Tibial nerve (tissue), 4 donors: ENCODE measurements at regions not wholly inside any gene's neighbourhood (a gene's known extent, or its start where the extent isn't known, plus 50 kb on each side); places are given as distances from the start of the nearest gene placed in this dataset.
"Not testable (repeated sequence)": the region's sequence is repeated elsewhere in the genome, so short reads cannot be mapped to it uniquely, and the experiment has no call there.

Source experiments
- DNase-seq, 2 donors: peaks; one replicate each; pipeline ENCODE4 v3.0.0-alpha.2; 2019; ENCODE audit warnings: low spot score in 2 of 2
- H3K27ac ChIP-seq, 4 donors: fragments of 200-600 bp; sonication (generic) in 3 of 4; one replicate each; pipeline ENCODE4 v1.5.1; 2017 to 2019; ENCODE audit warnings: mild to moderate bottlenecking in 1 of 4
- H3K27me3 ChIP-seq, 2 donors: fragments of 200-600 bp; sonication (generic) in 1 of 2; one replicate each; pipeline versions ENCODE4 v1.5.1 to v1.6.0; 2017 to 2019
- H3K36me3 ChIP-seq, 3 donors: fragments of 200-600 bp; sonication (generic); one replicate each; pipeline ENCODE4 v1.5.1; 2018 to 2019
- H3K4me1 ChIP-seq, 4 donors: fragments of 200-600 bp; sonication (generic) in 3 of 4; one replicate each; pipeline ENCODE4 v1.5.1; 2017 to 2019
- H3K4me3 ChIP-seq, 4 donors: fragments of 200-600 bp; sonication (generic) in 3 of 4; one replicate each; pipeline ENCODE4 v1.5.1; 2017 to 2019; ENCODE audit warnings: mild to moderate bottlenecking in 1 of 4, moderate library complexity in 1 of 4
- H3K9me3 ChIP-seq, 4 donors: fragments of 200-600 bp; sonication (generic) in 3 of 4; one replicate each; pipeline ENCODE4 v1.5.1; 2017 to 2019
- EP300 ChIP-seq, 2 donors: sonication (generic); formaldehyde crosslinking; IDR thresholded peaks; one replicate each; pipeline ENCODE4 v1.6.1; 2017; ENCODE audit warnings: antibody characterized with exemption in 2 of 2, mild to moderate bottlenecking in 1 of 2
- WGBS, 2 donors: methylation state at CpG; one replicate each; pipeline ENCODE4 v1.1.5; 2018; 5-methylcytosine and 5-hydroxymethylcytosine counted together
- TF ChIP-seq, protein P1 (sequence below), 5 experiments: fragments of 200-600 bp in 3 of 5; fragments of 450-650 bp in 2 of 5; sonication (generic) in 3 of 5; IDR thresholded peaks; one replicate each; pipeline ENCODE4 v1.5.1; 2016 to 2019; ENCODE audit warnings: antibody characterized with exemption in 5 of 5, mild to moderate bottlenecking in 3 of 5, moderate library complexity in 2 of 5

DNA sequence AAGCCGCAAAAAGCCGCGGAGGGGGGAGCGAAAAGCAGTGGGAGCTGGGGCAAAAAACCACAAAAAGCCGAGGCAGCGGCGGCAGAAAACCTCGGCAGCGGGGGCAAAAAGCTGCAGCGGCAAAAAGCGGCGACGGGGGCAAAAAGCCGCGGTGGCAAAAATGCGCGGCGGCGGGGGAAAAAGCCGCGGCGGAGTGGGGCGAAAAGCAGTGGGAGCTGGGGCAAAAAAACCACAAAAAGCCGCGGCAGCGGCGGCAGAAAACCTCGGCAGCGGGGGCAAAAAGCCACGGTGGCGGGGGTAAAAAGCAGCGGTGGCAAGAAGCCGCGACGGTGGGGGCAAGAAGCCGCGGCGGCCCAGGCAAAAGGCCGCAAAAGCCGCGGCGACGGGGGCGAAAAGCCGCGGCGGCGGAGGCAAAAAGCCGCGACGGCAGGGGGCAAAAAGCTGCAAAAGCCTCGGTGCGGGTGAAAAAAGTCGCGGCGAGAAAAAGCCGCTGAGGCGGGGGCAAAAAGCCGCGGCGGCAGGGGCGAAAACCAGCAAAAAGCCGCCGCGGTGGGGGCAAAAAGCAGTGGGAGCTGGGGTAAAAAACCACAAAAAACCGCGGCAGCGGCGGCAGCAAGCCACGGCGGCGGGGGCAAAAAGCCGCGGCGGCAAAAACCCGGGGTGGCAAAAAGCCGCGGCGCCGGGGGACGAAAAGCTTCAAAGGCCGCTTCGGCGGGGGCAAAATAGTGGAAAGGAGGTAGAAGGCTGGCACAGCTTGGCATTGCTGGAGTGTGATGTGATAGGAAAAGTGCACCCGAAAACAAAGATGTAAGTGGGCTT lies 135.9 kb downstream of the ZNF92 start:
- peak overlapping the region; percentile 13 to 51 (median 50) for H3K4me3 ChIP-seq
- WGBS, 2 donors, result 2% methylated on average over 82 to 85 of the region's 85 CpGs
- no peaks in the 10 kb centered on the region for H3K9me3 ChIP-seq
- no peak for DNase-seq
- H3K27ac ChIP-seq, result peak overlapping the region in 1 of 4 donors; percentile 50
- H3K27me3 ChIP-seq, result peaks cover 0 to 29% of the 10 kb centered on the region in 2 donors
- H3K4me1 ChIP-seq, result peaks cover 0 to 21% (median 3%) of the 10 kb centered on the region in 4 donors
- TF ChIP-seq, protein P1, sequence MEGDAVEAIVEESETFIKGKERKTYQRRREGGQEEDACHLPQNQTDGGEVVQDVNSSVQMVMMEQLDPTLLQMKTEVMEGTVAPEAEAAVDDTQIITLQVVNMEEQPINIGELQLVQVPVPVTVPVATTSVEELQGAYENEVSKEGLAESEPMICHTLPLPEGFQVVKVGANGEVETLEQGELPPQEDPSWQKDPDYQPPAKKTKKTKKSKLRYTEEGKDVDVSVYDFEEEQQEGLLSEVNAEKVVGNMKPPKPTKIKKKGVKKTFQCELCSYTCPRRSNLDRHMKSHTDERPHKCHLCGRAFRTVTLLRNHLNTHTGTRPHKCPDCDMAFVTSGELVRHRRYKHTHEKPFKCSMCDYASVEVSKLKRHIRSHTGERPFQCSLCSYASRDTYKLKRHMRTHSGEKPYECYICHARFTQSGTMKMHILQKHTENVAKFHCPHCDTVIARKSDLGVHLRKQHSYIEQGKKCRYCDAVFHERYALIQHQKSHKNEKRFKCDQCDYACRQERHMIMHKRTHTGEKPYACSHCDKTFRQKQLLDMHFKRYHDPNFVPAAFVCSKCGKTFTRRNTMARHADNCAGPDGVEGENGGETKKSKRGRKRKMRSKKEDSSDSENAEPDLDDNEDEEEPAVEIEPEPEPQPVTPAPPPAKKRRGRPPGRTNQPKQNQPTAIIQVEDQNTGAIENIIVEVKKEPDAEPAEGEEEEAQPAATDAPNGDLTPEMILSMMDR (IDR thresholded peaks at IDR 0.05), result no peak
- TF ChIP-seq EP300 (IDR thresholded peaks at IDR 0.05), result no peak
- no peaks in the 10 kb centered on the region for H3K36me3 ChIP-seq

DNA sequence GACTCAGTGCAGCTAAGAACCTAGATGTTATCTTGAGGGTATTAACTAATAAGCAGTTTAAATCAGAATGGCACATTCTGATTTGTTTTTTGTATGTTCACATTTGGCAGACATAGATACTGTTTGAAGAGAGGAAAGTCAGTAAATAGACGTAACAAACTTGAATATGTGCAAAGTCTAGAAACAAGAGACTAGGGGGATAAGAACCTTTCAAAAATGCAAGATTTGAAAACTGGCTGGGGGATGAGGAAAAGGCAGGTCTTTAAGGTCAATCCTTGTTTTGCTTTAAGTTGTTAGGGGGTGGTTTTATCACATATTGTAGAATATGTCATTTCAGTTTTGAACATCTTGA lies 136.5 kb downstream of the ZNF92 start:
- not testable (repeated sequence) for H3K9me3 ChIP-seq, DNase-seq, H3K27ac ChIP-seq, H3K36me3 ChIP-seq
- 16 to 20% methylated on average over 1 of the region's 1 CpG for WGBS, 2 donors
- H3K4me3 ChIP-seq, result peak overlapping the region in 3 of 4 donors; percentile 48 to 51 (median 51)
- H3K27me3 ChIP-seq, result peaks cover 0 to 29% of the 10 kb centered on the region in 2 donors
- peaks cover 0 to 21% (median 3%) of the 10 kb centered on the region in 4 donors for H3K4me1 ChIP-seq

DNA sequence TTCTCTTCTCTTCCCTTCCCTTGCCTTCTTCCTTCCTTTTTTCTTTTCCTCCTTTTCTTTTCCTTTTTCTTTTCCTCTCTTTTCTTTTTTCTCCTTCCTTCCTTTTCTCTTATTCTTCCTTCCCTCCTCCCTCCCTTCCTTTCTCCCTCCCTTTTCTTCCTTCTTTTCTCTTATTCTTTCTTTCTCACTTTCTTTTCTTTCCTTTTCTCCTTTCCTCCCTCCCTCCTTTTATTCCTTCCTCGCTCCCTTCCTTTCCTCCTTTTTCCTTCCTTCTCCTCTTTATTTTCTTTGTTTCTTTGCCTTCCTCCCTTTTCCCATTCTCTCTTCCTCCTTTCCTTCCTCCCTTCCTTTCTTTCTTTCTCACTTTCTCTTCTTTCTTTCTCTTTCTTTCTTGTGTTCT lies 146.1 kb downstream of the ZNF92 start:
- H3K4me3 ChIP-seq, H3K4me1 ChIP-seq, H3K9me3 ChIP-seq, DNase-seq, H3K27me3 ChIP-seq, H3K36me3 ChIP-seq, H3K27ac ChIP-seq: not testable (repeated sequence)
- WGBS, 2 donors, result 82 to 100% methylated on average over 1 of the region's 1 CpG

DNA sequence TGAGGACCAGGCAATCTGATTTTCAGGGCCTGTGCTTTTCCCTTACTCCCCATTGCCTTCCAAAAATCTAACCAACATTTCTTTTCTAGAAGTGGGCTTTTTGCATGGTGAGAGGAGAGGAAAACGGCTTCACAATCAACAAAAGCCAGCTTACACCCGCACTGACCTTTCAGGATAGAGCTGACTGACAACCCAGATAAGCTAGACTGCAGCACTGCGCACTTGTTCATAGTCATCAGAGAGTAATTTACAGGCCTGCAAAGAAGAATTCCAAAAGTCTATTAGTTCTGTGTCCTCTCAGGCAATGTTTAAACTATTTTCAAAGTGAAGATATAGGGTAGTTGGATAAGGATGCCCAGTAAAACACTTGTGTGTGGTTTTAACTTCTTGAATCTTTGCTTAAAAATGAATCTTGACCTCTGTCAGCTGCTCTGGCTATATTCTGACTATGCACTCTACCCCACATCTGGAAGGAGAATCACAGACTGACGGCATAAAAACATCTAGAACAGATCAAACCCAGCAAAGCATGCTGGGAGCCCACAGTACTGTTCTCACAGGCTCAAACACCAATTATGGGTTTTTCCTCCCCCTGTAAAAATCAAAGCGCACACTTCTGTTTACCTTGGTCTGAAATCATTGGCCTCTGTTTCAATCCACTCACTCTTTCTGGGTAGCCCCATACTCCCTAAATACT lies 172.0 kb downstream of the ZNF92 start:
- not testable (repeated sequence) for H3K9me3 ChIP-seq, H3K4me3 ChIP-seq, H3K27me3 ChIP-seq, H3K27ac ChIP-seq, DNase-seq, H3K36me3 ChIP-seq, H3K4me1 ChIP-seq
- WGBS, 2 donors, result no CpG with 5 or more reads among the region's 5 CpGs

DNA sequence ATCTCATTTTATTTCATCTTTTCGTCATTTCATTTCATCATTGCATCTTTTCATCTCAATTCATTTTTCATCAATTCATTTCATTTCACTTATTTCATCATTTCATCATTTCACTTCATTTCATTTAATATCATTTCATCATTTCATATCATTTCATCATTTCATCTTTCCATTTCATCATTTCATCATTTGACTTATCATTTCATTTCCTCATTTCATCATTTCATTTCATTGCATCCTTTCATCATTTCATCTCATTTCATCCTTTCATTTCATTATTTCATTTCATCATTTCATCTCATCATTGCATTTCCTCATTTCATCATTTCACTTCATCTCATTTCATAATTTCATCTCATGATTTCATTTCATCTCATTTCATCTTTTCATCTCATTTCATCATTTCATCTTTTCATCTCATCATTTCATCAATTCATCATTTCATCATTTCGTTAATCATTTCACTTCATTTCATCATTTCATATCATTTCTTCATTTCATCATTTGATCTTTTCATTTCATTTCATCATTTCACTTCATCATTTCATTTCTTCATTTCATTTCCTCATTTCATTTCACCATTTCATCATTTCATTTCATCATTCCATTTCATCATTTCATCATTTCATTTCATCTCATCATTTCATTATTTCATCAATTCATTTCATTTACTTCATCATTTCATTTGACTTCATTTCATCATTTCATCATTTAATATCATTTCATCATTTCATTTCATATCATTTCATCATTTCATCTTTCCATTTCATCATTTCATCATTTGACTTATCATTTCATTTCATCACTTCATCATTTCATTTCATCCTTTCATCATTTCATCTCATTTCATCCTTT lies 176.2 kb downstream of the ZNF92 start:
- no CpG with 5 or more reads among the region's 2 CpGs for WGBS, 2 donors
- not testable (repeated sequence) for H3K4me3 ChIP-seq, H3K36me3 ChIP-seq, H3K4me1 ChIP-seq, DNase-seq, H3K9me3 ChIP-seq, H3K27me3 ChIP-seq, H3K27ac ChIP-seq

DNA sequence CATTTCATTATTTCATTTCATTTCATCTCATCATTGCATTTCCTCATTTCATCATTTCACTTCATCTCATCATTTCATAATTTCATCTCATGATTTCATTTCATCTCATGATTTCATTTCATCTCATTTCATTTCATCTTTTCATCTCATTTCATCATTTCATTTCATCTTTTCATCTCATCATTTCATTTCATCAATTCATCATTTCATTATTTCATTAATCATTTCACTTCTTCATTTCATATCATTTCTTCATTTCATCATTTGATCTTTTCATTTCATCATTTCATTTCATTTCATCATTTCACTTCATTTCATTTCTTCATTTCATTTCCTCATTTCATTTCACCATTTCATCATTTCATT lies 176.8 kb downstream of the ZNF92 start:
- H3K4me3 ChIP-seq, H3K27me3 ChIP-seq, DNase-seq, H3K4me1 ChIP-seq, H3K27ac ChIP-seq, H3K9me3 ChIP-seq, H3K36me3 ChIP-seq: not testable (repeated sequence)

DNA sequence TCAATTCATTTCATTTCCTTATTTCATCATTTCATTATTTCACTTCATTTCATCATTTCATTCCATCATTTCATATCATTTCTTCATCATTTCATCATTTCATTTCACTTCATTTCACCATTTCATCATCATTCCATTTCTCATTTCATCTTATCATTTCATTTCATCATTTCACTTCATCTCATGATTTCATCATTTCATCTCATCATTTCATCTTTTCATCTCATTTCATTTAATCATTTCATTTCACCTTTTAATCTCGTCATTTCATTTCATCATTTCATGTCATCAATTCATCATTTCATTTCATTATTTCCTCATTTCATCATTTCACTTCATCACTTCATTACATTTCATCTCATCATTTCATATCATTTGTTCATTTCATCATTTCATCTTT lies 177.4 kb downstream of the ZNF92 start:
- 88 to 100% methylated on average over 1 of the region's 1 CpG for WGBS, 2 donors

DNA sequence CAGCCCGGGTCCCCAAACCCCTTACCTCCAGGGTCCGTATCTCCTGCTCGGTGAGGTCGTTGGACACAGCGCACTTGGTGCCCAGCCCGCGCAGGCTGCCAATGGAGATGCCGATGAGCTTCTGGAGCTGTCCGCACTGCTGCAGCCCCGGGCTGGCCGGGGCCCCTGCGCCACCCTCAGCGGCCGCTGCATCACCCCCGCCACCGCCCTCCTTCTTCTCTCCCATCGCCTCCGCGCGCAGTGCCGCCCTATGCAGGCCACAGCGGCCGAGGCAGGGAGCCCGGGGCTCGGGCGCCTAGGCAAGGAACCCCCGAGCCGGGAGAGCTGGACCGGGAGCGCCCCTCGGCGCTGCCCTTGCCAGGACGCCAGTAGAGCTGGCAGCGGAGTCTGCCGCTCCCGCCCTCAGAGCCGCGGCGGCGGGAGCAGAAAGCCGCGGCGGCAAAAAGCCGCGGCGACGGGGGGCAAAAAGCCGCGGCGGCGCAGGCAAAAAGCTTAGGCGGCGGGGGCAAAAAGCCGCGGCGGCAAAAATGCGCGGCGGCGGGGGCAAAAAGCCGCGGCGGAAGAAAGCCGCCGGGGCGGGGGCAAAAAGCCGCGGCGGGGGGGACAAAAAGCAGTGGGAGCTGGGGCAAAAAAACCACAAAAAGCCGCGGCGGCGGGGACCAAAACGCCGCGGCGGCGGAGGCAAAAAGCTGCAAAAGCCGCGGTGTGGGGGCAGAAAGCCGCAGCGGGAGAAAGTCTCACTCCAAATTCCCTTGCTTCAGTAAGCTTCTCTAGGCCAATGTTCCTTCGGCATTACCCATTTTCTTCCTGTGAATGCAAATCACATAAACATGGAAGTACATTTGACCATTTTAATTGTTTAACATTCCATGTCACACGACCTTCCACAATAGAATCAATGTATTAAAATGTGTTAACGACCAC lies 181.2 kb downstream of the ZNF92 start:
- H3K4me1 ChIP-seq, H3K4me3 ChIP-seq, H3K27me3 ChIP-seq, H3K9me3 ChIP-seq, H3K36me3 ChIP-seq, H3K27ac ChIP-seq, DNase-seq: not testable (repeated sequence)
- WGBS, 2 donors, result no CpG with 5 or more reads among the region's 85 CpGs

More for the DNA sequence above, 177.4 kb downstream of the ZNF92 start:
- not testable (repeated sequence) for DNase-seq, H3K4me3 ChIP-seq, H3K9me3 ChIP-seq, H3K27me3 ChIP-seq, H3K27ac ChIP-seq, H3K36me3 ChIP-seq, H3K4me1 ChIP-seq

DNA sequence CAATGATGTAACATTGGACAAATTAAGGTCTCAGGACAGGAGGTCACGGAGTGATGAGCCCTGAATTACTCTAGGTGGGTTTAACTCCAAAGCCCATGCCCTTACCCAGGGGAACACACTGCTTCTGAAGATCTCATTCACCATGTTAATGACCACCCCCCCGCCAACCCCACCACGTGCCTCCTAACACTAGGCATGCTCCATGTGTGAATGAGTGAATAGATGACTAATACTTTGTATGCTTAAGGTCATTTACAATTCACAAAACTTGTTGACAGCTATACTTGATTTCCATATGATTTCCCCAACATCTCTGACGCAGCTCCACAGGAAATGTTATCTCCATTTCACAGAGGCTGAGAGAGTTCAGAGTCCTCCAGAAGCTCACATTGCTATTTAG lies 184.9 kb downstream of the ZNF92 start:
- H3K36me3 ChIP-seq, H3K27me3 ChIP-seq, H3K4me3 ChIP-seq, H3K4me1 ChIP-seq, H3K27ac ChIP-seq, H3K9me3 ChIP-seq: not testable (repeated sequence)
- 60 to 79% methylated on average over 4 of the region's 4 CpGs for WGBS, 2 donors
- peak in 1 of 2 donors; percentile 11 for DNase-seq

DNA sequence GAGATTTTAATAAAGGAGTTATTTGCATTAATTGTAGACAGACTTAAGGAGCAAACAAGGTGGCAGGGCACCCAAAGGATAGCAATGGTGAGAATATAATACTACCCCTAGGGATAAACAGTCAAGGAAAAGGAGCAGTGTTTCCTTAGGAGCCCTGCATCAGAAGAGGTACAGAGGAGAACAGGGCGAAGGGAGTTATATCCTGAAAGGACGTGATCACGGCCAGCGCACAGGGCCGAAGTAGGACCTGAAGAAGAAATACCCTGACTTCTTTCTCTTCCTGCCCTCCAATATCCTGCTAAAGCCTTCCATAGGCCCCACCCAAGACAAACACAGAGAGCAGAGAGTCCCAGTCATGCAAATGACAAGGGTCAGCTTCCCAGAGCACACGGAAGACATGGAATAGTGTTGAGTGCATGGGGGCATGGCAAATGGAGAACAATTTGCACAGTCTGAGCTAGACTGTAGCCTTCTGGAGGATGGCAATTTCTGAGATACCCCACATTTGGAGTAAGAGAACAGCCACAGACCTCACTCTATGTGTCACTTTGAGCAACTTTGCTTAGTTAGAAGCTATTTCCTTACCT lies 188.2 kb downstream of the ZNF92 start:
- H3K4me1 ChIP-seq, H3K4me3 ChIP-seq, H3K36me3 ChIP-seq, H3K9me3 ChIP-seq, H3K27me3 ChIP-seq, H3K27ac ChIP-seq: not testable (repeated sequence)
- peak in 1 of 2 donors; percentile 8 for DNase-seq
- WGBS, 2 donors, result 87 to 92% methylated on average over 5 of the region's 6 CpGs

DNA sequence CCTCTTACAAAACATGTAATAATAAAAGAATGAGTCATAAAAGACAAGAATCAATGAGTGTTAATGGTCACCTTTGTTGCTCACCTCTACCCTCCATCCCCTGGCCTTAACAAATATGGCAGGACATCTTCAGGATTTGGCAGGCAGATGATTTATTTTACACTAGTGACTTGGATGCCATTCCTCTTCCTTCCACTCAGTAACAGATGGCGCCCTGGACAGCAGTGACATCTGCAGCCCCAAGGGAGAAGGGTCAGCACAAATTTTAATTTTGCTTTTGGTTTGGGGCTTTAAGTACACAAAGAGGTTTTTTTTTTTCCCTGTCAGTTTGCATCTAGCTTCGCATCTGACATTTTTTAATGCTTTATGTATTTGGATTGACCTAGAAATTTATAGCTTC lies 188.9 kb downstream of the ZNF92 start:
- WGBS, 2 donors, result 25 to 53% methylated on average over 1 of the region's 2 CpGs
- not testable (repeated sequence) for H3K27me3 ChIP-seq

More for the DNA sequence above, 188.9 kb downstream of the ZNF92 start:
- not testable (repeated sequence) for H3K36me3 ChIP-seq, DNase-seq, H3K9me3 ChIP-seq, H3K4me1 ChIP-seq, H3K27ac ChIP-seq, H3K4me3 ChIP-seq
